ENCODE measurements at regions not wholly inside any gene's neighbourhood (a gene's known extent, or its start where the extent isn't known, plus 50 kb on each side); places are given as distances from the start of the nearest gene placed in this dataset.

DNA sequence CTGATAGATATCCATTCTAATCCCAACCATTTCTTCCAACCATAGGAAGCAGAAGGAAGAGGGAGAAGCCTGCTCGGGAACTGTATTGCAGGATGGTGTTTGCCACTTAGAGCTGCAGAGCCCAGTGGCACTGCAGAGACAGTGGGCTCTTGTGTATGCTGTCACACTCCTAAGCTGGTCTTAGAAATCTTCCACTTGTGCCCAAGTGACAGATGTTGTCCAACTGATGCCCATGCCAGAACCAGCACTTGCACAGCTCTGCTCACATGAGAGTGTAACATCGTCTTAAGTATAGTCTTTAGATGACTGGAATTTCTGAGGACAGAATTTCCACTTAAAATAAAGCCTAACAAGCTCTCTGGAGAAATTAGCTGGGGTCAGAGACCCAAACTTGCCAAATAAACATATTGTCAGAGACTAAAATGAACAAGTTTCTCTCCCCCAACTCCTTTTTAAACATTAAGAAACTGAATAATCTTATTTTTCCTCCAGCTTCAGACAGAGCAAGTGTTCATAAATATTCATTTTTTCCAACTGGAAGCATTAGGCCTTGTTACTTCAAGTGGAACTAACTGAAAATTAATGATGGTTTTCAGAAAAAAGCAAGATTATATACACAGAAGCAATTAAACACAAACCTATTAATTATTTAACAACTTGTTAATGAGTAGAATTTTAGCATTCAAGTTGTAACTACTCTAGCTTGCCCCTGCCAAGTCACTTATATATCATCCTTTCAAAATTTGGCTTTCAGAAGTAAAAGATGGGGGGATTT, 577.3 kb downstream of the AJAP1 start:
- TF ChIP-seq CTCF (IDR thresholded peaks at IDR 0.05; ENCODE audit: insufficient read depth, low read depth, low read length, missing control alignments) = no peak
- H3K4me3 ChIP-seq (ENCODE audit: low read length) = no peak overlapping the region
- no peak for DNase-seq (ENCODE audit: low read depth)

- TF ChIP-seq CTCF (IDR thresholded peaks at IDR 0.05; ENCODE audit: insufficient read depth, low read depth, low read length, missing control alignments) = no peak
- H3K4me3 ChIP-seq (ENCODE audit: low read length) = no peak overlapping the region
These were observed 572.7 kb downstream of the AJAP1 start for GRCh38 chr1:5227114-5227513.

DNA sequence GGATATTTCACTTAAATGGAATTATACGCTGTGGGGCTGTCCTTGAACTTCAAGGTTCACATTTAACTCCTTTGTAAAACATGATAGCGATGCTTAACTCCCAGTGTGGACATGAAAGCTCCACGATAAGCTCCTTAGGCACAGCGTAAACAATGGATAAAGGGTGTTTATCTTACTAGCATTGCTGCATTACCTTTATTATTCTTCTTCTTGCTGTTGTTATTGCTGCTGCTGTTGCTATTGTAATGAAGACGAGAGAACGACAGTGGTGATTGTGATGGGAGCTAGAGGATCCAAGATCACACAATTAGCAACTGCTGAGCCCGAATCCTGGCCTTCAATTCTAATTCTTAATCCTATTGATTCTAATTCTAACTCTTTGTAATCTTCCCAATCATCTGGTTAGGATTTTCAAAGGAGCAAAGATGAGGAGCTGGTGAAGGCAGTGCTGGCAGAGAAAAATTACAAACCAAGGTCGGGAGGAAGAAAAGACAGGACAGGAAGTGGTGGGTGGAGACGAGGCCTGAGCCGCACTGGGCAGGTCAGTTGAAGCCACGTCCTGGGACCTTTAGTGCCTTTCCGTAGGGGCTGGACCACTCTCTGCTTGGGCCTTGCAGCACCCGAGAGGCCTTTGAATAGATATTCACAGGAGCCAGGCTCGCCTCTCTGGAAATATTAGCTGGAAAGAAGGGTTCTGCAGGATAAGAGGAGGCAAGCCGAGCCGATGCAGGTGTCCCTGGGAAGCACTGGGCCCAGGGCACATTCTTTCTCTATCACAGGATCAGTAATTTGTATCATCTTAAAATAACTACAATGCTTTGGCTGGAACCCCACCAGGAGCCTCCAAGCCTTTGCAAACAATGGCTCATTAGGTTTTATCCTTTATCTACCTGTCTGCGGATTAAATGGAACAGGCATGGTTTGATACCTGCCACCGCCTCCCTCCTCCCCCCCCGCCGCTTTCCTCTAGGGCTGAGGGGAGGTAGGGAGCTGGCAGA, 571.6 kb downstream of the AJAP1 start:
- no peak for DNase-seq (ENCODE audit: low read depth)
- no peak overlapping the region for H3K4me3 ChIP-seq (ENCODE audit: low read length)
- no peak for TF ChIP-seq CTCF (IDR thresholded peaks at IDR 0.05; ENCODE audit: insufficient read depth, low read depth, low read length, missing control alignments)

More at GRCh38 chr1:5227114-5227513, 572.7 kb downstream of the AJAP1 start:
- DNase-seq (ENCODE audit: low read depth) = no peak

DNA sequence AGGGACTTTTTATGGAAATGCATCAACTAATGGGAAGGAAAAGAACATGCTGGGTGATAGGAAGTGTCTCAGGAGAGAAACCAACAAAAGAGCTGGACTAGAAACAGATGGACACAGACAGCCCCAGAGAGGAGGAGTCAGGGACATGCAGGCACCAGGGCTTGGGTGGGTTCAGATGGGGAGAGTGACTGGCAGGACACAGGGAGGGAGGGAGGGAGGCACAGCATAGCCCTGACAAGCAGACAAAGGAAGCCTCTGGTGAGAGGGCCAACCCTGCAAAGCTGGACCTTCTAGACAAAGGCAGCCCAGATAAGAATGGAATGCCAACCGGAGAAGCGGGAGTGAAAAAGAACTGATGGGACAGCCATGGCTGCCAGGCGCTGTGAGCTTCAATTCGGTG, 568.8 kb downstream of the AJAP1 start:
- no peak for TF ChIP-seq CTCF (IDR thresholded peaks at IDR 0.05; ENCODE audit: insufficient read depth, low read depth, low read length, missing control alignments)
- no peak overlapping the region for H3K4me3 ChIP-seq (ENCODE audit: low read length)
- DNase-seq (ENCODE audit: low read depth) = no peak

- TF ChIP-seq CTCF (IDR thresholded peaks at IDR 0.05; ENCODE audit: insufficient read depth, low read depth, low read length, missing control alignments) = no peak
These were observed 568.2 kb downstream of the AJAP1 start for GRCh38 chr1:5222626-5223025.

DNA sequence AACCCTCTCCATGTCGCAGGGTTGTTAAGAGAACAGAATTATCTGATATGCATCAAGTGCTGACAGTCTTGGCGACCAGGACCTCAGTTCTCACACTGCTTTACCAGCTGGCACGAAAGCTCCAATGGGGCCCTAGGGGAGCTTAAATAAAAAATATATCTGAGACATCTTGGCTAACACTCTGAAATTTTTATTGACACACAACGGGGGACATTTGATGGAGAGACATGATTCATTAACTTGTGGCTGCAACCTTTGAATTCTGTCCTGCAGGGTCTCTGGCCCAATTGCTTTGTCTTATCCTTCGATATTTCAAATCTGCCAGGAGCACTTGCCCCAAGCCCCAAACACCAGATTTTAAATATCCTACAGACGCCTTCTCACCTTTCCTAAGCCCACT, 567.0 kb downstream of the AJAP1 start:
- no peak for DNase-seq (ENCODE audit: low read depth)
- H3K4me3 ChIP-seq (ENCODE audit: low read length) = no peak overlapping the region
- no peak for TF ChIP-seq CTCF (IDR thresholded peaks at IDR 0.05; ENCODE audit: insufficient read depth, low read depth, low read length, missing control alignments)

More at GRCh38 chr1:5222626-5223025, 568.2 kb downstream of the AJAP1 start:
- DNase-seq (ENCODE audit: low read depth) = no peak
- no peak overlapping the region for H3K4me3 ChIP-seq (ENCODE audit: low read length)
